Pons (tissue), 1 donor: ENCODE measurements at regions not wholly inside any gene's neighbourhood (a gene's known extent, or its start where the extent isn't known, plus 50 kb on each side); places are given as distances from the start of the nearest gene placed in this dataset.
"Not testable (repeated sequence)": the region's sequence is repeated elsewhere in the genome, so short reads cannot be mapped to it uniquely, and the experiment has no call there.

Experiments used
- DNase-seq: peaks from one replicate; pipeline ENCODE4 v3.0.0-alpha.2; 2016; ENCODE audit warnings: low spot score

GRCh38 chr5:155624597-155625241, 611.2 kb downstream of the KIF4B start:
- DNase-seq: no peak

- DNase-seq: no peak
These were observed 611.8 kb downstream of the KIF4B start for GRCh38 chr5:155625315-155625714.

GRCh38 chr5:155625897-155626543, 612.5 kb downstream of the KIF4B start:
- DNase-seq: no peak

GRCh38 chr5:155626592-155626991, 613.0 kb downstream of the KIF4B start:
- no peak for DNase-seq

GRCh38 chr5:155628346-155628745, 614.8 kb downstream of the KIF4B start:
- no peak for DNase-seq

GRCh38 chr5:155629597-155629996, 616.0 kb downstream of the KIF4B start:
- DNase-seq: no peak

GRCh38 chr5:155631116-155631515, 617.6 kb downstream of the KIF4B start:
- no peak for DNase-seq

- no peak for DNase-seq
These were observed 619.9 kb downstream of the KIF4B start for GRCh38 chr5:155633338-155633957.

GRCh38 chr5:155649666-155650065, 636.1 kb downstream of the KIF4B start:
- no peak for DNase-seq

- no peak for DNase-seq
These were observed 642.0 kb downstream of the KIF4B start for GRCh38 chr5:155655569-155655968.

- no peak for DNase-seq
These were observed 648.3 kb downstream of the KIF4B start for GRCh38 chr5:155661859-155662258.

GRCh38 chr5:155665361-155665760, 651.8 kb downstream of the KIF4B start:
- no peak for DNase-seq

GRCh38 chr5:155672001-155672400, 655.0 kb upstream of the SGCD start:
- DNase-seq: not testable (repeated sequence)

GRCh38 chr5:155676967-155677366, 650.0 kb upstream of the SGCD start:
- no peak for DNase-seq

GRCh38 chr5:155678371-155678770, 648.6 kb upstream of the SGCD start:
- DNase-seq: no peak

GRCh38 chr5:155679530-155679929, 647.4 kb upstream of the SGCD start:
- DNase-seq: no peak

- DNase-seq: no peak
These were observed 642.5 kb upstream of the SGCD start for GRCh38 chr5:155684417-155684816.

- no peak for DNase-seq
These were observed 640.8 kb upstream of the SGCD start for GRCh38 chr5:155686131-155686530.

- no peak for DNase-seq
These were observed 637.6 kb upstream of the SGCD start for GRCh38 chr5:155689406-155689805.

- no peak for DNase-seq
These were observed 630.6 kb upstream of the SGCD start for GRCh38 chr5:155696362-155696761.

- DNase-seq: no peak
These were observed 629.7 kb upstream of the SGCD start for GRCh38 chr5:155697236-155697635.

GRCh38 chr5:155699385-155699784, 627.6 kb upstream of the SGCD start:
- DNase-seq: no peak

GRCh38 chr5:155700333-155700732, 626.6 kb upstream of the SGCD start:
- no peak for DNase-seq

GRCh38 chr5:155711882-155712281, 615.1 kb upstream of the SGCD start:
- DNase-seq: no peak
